Breast epithelium (tissue), 4 donors: ENCODE measurements at regions not wholly inside any gene's neighbourhood (a gene's known extent, or its start where the extent isn't known, plus 50 kb on each side); places are given as distances from the start of the nearest gene placed in this dataset.

Experiments used
- DNase-seq, 2 donors: peaks; one replicate each; pipeline ENCODE4 v3.0.0-alpha.2; 2019; ENCODE audit warnings: low spot score in 2 of 2
- H3K27ac ChIP-seq, 2 donors: fragments of 200-600 bp; sonication (generic) in 1 of 2; one replicate each; pipeline ENCODE4 v1.5.1; 2016 to 2019; ENCODE audit warnings: mild to moderate bottlenecking in 1 of 2
- H3K27me3 ChIP-seq, 2 donors: fragments of 200-600 bp; sonication (generic) in 1 of 2; one replicate each; pipeline versions ENCODE4 v1.5.1 to v1.6.0; 2017 to 2019; ENCODE audit warnings: control low read depth in 1 of 2, mild to moderate bottlenecking in 1 of 2
- H3K36me3 ChIP-seq: fragments of 200-600 bp; one replicate; pipeline ENCODE4 v1.5.1; 2019
- H3K4me1 ChIP-seq, 2 donors: fragments of 200-600 bp; sonication (generic); one replicate each; pipeline ENCODE4 v1.5.1; 2016 to 2019; ENCODE audit warnings: control low read depth in 1 of 2
- H3K4me3 ChIP-seq, 3 donors: fragments of 200-600 bp; sonication (generic); 1 replicate in 2 of 3; 2 replicates in 1 of 3; pipeline ENCODE4 v1.5.1; 2016 to 2019; ENCODE audit warnings: mild to moderate bottlenecking in 3 of 3, moderate library complexity in 2 of 3
- H3K9me3 ChIP-seq, 2 donors: fragments of 200-600 bp; sonication (generic) in 1 of 2; one replicate each; pipeline ENCODE4 v1.5.1; 2016 to 2019; ENCODE audit warnings: control low read depth in 1 of 2
- CTCF ChIP-seq, 3 donors: fragments of 450-650 bp; IDR thresholded peaks; one replicate each; pipeline ENCODE4 v1.5.1; 2016 to 2017; ENCODE audit warnings: antibody characterized with exemption in 3 of 3, mild to moderate bottlenecking in 3 of 3, moderate library complexity in 3 of 3
- POLR2A ChIP-seq: fragments of 450-650 bp; IDR thresholded peaks from one replicate; pipeline ENCODE4 v1.6.1; 2016; ENCODE audit warnings: antibody characterized with exemption, mild to moderate bottlenecking, moderate library complexity
- POLR2AphosphoS5 ChIP-seq, 3 donors: sonication (generic); formaldehyde crosslinking; IDR thresholded peaks; one replicate each; pipeline ENCODE4 v1.6.1; 2017; ENCODE audit warnings: antibody characterized with exemption in 3 of 3
- intact Hi-C: fragments of 100-400 bp; cut with DNase I; formaldehyde crosslinking; loops from one replicate; pipeline ENCODE4 v1.15.1; 2023; ENCODE audit warnings: low total_unique reads

- TF ChIP-seq POLR2AphosphoS5 (IDR thresholded peaks at IDR 0.05) (no peak), POLR2A (no peak), CTCF (IDR thresholded peaks at IDR 0.05) (no peak)
- H3K4me1 ChIP-seq, result no peaks in the 10 kb centered on the region
- no peaks in the 10 kb centered on the region for H3K36me3 ChIP-seq
- H3K27ac ChIP-seq, result no peak overlapping the region
- intact Hi-C loops, result no loop called here
- H3K9me3 ChIP-seq, result no peaks in the 10 kb centered on the region
- peaks cover 0 to 4% of the 10 kb centered on the region in 2 donors for H3K27me3 ChIP-seq
- DNase-seq, result no peak
- no peak overlapping the region for H3K4me3 ChIP-seq
These were observed 116.1 kb upstream of the VPREB1 start for GRCh38 chr22:22128440-22128839.

DNA sequence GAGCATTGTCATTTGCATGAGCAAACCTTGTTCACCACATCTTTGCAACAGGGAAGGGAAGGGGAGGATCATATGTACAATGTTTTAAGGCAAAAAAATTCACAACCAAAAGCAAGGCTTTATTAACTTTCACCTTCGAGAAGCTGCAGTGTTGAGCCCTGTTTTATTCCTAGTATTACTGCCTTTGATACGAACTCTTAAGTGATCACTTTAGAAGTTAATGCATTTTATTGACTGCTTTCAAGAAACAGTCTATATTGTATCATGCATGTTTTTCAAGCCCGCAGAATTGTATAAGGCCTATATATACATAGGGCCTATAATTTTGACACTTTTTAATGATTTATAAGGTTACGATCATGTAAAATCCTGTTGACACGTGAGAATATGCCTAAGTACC, 117.5 kb upstream of the VPREB1 start:
- H3K27me3 ChIP-seq, result peaks cover 0 to 4% of the 10 kb centered on the region in 2 donors
- H3K4me1 ChIP-seq, result no peaks in the 10 kb centered on the region
- TF ChIP-seq POLR2AphosphoS5 (IDR thresholded peaks at IDR 0.05), result no peak
- no peak overlapping the region for H3K27ac ChIP-seq
- DNase-seq, result no peak
- H3K36me3 ChIP-seq, result no peaks in the 10 kb centered on the region
- H3K9me3 ChIP-seq, result no peaks in the 10 kb centered on the region
- intact Hi-C loops, result no loop called here
- no peak overlapping the region for H3K4me3 ChIP-seq

GRCh38 chr22:22125579-22126468, 118.8 kb upstream of the VPREB1 start:
- TF ChIP-seq POLR2AphosphoS5 (IDR thresholded peaks at IDR 0.05), result no peak
- no peak for TF ChIP-seq CTCF (IDR thresholded peaks at IDR 0.05)
- no peak for TF ChIP-seq POLR2A
- Histone ChIP-seq H3K36me3 (no peaks in the 10 kb centered on the region), H3K9me3 (no peaks in the 10 kb centered on the region), H3K27me3 (peaks cover 0 to 4% of the 10 kb centered on the region in 2 donors), H3K4me1 (no peaks in the 10 kb centered on the region), H3K27ac (no peak overlapping the region), H3K4me3 (no peak overlapping the region)
- DNase-seq, result no peak
- intact Hi-C loops, result no loop called here

GRCh38 chr22:22125028-22125578, 119.5 kb upstream of the VPREB1 start:
- no peaks in the 10 kb centered on the region for H3K9me3 ChIP-seq
- H3K36me3 ChIP-seq, result no peaks in the 10 kb centered on the region
- no peaks in the 10 kb centered on the region for H3K4me1 ChIP-seq
- intact Hi-C loops, result no loop called here
- no peak overlapping the region for H3K4me3 ChIP-seq
- DNase-seq, result no peak
- peaks cover 0 to 4% of the 10 kb centered on the region in 2 donors for H3K27me3 ChIP-seq
- H3K27ac ChIP-seq, result no peak overlapping the region
- TF ChIP-seq POLR2AphosphoS5 (IDR thresholded peaks at IDR 0.05) (no peak), POLR2A (no peak), CTCF (IDR thresholded peaks at IDR 0.05) (no peak)

DNA sequence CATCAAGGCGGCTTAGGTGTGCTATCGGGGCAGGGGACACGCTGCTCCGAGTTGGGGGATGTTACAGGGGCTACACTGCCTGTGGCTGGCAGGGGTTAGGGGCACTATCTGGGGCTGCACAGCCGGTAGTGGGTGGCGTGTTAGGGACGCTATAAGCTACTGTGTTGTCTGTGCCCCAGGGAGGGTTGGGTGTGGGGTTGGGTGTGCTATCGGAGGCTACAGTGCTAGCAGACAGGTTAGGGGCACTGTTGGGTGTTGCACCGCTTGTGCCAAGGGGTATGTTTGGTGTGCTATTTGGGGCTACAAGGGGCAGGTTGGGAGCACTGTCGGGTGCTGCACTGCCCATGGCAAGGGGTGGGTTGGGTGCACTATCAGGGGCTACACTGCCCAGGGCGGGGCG, 120.2 kb upstream of the VPREB1 start:
- Histone ChIP-seq H3K4me3 (no peak overlapping the region), H3K4me1 (no peaks in the 10 kb centered on the region), H3K9me3 (no peaks in the 10 kb centered on the region), H3K27ac (no peak overlapping the region), H3K36me3 (no peaks in the 10 kb centered on the region), H3K27me3 (peaks cover 0 to 4% of the 10 kb centered on the region in 2 donors)
- no peak for DNase-seq
- TF ChIP-seq CTCF (IDR thresholded peaks at IDR 0.05) (no peak), POLR2A (no peak), POLR2AphosphoS5 (IDR thresholded peaks at IDR 0.05) (no peak)
- intact Hi-C loops, result no loop called here
